Activated CD4-positive, alpha-beta memory T cell treated with anti-CD3 and anti-CD28 coated beads, Interleukin-2, amount 10 ng/mL, durations not matched to agents 7 days and 5 days (primary cell): ENCODE measurements at regions not wholly inside any gene's neighbourhood (a gene's known extent, or its start where the extent isn't known, plus 50 kb on each side); places are given as distances from the start of the nearest gene placed in this dataset.
"Not testable (repeated sequence)": the region's sequence is repeated elsewhere in the genome, so short reads cannot be mapped to it uniquely, and the experiment has no call there.

Source experiments
- CTCF ChIA-PET: fragments of 350-600 bp; sonication (Branson Sonifier 250); formaldehyde crosslinking; loops from one replicate; lab custom pipeline; 2021; ENCODE audit warnings: antibody characterized with exemption, inconsistent platforms; lab: Charles Lee
- POLR2A ChIA-PET: fragments of 350-600 bp; sonication (Branson Sonifier 250); formaldehyde crosslinking; loops from one replicate; lab custom pipeline; 2021; ENCODE audit warnings: antibody characterized with exemption; lab: Charles Lee
- DNase-seq: peaks from one replicate; pipeline ENCODE4 v3.0.0-alpha.2; 2020
- H3K27ac Mint-ChIP-seq: one replicate; pipeline ENCODE4 v1.8.0; 2021; ENCODE audit warnings: mild to moderate bottlenecking, mixed read lengths
- H3K27me3 Mint-ChIP-seq: one replicate; pipeline ENCODE4 v1.8.0; 2021; ENCODE audit warnings: mixed read lengths
- H3K36me3 Mint-ChIP-seq: one replicate; pipeline ENCODE4 v1.8.0; 2021; ENCODE audit warnings: low read depth, mixed read lengths
- H3K4me1 Mint-ChIP-seq: one replicate; pipeline ENCODE4 v1.8.0; 2021; ENCODE audit warnings: mixed read lengths
- H3K4me3 Mint-ChIP-seq: one replicate; pipeline ENCODE4 v1.8.0; 2021; ENCODE audit warnings: mild to moderate bottlenecking, mixed read lengths
- H3K9me3 Mint-ChIP-seq: one replicate; pipeline ENCODE4 v1.8.0; 2021; ENCODE audit warnings: mixed read lengths

DNA sequence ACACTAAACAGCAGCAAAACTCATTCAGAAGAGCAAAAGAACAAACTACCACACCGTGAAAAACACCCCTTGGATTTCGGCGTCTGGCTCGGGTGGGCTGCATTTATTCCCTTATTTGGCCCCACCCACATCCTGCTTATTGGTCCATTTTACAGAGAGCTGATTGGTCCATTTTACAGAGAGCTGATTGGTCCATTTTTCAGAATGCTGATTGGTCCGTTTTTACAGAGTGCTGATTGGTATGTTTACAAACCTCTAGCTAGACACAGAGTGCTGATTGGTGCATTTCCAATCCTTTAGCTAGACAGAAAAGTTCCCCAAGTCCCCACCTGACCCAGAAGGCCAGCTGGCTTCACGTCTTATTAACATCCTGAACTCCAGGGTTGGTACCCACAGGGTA is 286.6 kb upstream of the ASIC2 start:
- H3K4me3 Mint-ChIP-seq, H3K4me1 Mint-ChIP-seq, H3K36me3 Mint-ChIP-seq, H3K27ac Mint-ChIP-seq, DNase-seq, POLR2A ChIA-PET, CTCF ChIA-PET, H3K9me3 Mint-ChIP-seq, H3K27me3 Mint-ChIP-seq: not testable (repeated sequence)

DNA sequence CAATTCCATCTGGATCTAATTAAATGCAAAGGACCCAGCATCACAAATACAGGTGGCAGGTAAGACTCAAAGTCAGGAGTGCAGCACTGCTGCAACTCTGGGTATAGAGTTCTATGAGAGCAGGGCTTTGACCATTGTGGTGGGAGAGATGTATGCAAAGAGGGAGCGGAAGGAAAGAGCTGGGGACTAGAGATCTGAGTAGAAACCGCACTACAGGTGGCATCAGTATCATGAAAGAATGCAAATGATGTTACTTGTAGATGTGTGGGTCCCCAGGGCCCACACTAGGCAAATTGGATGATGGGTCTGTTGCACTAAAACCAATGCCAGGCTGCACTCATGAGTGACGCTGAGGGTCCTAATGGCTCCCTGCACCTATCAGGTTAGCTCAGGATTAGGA is 287.1 kb upstream of the ASIC2 start:
- no peaks in the 10 kb centered on the region for H3K27me3 Mint-ChIP-seq
- ChIA-PET CTCF (no interaction called here), POLR2A (no interaction called here)
- no peak overlapping the region for H3K4me3 Mint-ChIP-seq
- H3K9me3 Mint-ChIP-seq: no peaks in the 10 kb centered on the region
- no peak for DNase-seq
- no peaks in the 10 kb centered on the region for H3K4me1 Mint-ChIP-seq
- no peak overlapping the region for H3K27ac Mint-ChIP-seq
- H3K36me3 Mint-ChIP-seq: no peaks in the 10 kb centered on the region

DNA sequence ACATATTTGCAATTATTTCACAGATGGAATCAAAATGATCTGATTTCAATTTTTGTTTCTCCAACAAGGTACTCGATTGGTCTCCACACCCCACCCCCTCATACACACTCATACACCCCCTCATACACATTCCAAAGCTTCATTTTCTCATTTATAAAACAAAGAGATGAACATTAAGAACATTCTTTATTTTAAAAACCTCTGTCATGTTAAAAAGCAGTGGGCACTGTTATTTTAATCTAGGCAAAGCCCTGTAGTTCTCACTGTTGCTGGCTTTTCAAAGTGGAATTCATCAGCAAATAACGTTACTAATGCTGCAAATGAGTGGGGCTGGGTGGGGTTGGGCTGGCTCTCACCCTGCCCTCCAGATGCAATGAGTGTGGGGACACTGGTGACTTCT is 289.6 kb upstream of the ASIC2 start:
- no peaks in the 10 kb centered on the region for H3K4me1 Mint-ChIP-seq
- CTCF ChIA-PET: no interaction called here
- no peaks in the 10 kb centered on the region for H3K9me3 Mint-ChIP-seq
- H3K36me3 Mint-ChIP-seq: no peaks in the 10 kb centered on the region
- DNase-seq: no peak
- POLR2A ChIA-PET: no interaction called here
- H3K4me3 Mint-ChIP-seq: no peak overlapping the region
- H3K27me3 Mint-ChIP-seq: peaks cover 4% of the 10 kb centered on the region
- no peak overlapping the region for H3K27ac Mint-ChIP-seq

DNA sequence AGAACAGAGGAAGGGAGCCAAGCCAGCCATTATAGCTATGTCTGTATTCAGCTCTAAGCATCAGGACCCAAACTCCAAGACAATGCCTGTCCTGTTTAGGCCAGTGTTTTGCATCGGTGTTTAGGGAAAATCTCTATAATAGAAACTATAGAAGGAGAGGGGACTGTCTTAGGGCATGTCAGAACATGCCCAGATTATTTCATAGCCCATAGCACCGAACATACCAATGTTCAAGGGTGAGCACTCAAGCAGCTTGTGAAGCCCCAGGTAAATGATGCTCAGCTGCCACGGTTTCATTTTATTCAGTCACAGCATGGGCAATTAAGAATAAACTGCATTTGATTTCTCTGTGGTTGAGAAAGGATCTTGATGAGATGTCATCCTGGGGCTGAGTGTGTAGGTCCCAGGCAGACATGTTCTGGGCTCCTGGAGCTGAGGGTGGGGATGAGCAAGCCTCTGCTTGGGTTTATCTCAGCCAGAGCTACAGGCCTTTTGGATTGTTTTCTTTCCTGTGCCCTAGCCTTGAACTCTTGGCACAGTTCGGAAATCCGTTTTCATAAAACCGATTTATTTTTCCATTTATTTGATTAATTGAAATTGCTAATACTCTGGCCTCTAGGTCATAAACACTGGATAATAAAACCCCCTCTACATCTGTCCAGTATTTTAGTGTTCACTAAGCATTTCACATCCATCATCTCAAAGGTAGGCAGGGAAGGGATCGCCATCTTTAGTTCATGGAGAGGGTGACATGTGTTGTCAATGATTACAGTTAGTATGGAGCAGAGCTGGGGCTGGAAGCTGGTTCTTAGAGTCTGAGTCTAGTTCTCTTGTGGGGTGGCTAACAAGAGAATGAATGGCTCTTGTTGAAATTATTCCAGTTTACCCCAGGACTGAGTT is 290.7 kb upstream of the ASIC2 start:
- ChIA-PET CTCF (no interaction called here), POLR2A (no interaction called here)
- Mint-ChIP-seq H3K9me3 (no peaks in the 10 kb centered on the region), H3K27ac (no peak overlapping the region), H3K36me3 (no peaks in the 10 kb centered on the region), H3K4me1 (no peaks in the 10 kb centered on the region), H3K4me3 (no peak overlapping the region), H3K27me3 (peaks cover 9% of the 10 kb centered on the region)
- DNase-seq: no peak

DNA sequence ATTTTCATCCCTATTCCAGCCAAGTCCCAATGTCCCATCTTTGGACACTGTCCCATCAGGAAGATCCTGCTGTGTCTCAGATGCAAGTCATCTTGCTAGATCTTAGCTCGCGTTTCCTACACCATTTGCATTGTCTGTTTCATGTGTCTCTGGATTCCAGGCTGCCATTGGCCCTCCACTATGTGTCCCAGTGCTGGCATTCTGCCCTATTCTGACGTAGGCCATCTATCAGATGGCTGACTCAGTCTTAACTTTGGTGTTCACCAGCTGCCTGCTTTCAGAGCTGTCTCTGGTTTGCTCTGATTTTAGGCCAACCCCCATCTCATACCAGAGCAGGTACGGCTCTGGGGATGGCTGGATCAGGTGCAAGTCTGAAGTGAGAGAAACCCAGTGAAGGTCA is 300.9 kb upstream of the ASIC2 start:
- ChIA-PET CTCF (no interaction called here), POLR2A (no interaction called here)
- H3K27me3 Mint-ChIP-seq: peaks cover 4% of the 10 kb centered on the region
- no peak overlapping the region for H3K4me3 Mint-ChIP-seq
- H3K4me1 Mint-ChIP-seq: no peaks in the 10 kb centered on the region
- no peaks in the 10 kb centered on the region for H3K36me3 Mint-ChIP-seq
- H3K9me3 Mint-ChIP-seq: no peaks in the 10 kb centered on the region
- DNase-seq: no peak
- no peak overlapping the region for H3K27ac Mint-ChIP-seq

DNA sequence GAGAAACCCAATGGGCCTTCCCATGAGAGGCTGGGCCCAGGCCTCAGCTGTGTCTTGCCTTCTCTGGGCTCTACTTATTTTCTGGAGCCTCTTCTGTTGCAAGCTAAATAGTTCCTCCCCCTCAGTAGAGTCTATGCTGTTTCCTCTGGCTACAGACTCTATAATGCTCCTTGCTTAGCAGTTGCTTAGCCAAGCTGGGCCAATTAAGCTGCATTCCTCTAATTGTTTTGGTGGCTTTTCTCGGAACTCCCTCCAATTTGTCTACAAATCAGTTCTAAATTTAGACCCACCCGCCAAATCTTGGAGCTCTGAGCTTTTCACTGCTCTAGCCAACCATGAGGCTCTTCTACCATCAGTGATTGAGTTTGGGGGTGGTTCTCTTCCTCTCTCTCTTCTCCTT is 302.7 kb upstream of the ASIC2 start:
- CTCF ChIA-PET: no interaction called here
- Mint-ChIP-seq H3K4me1 (no peaks in the 10 kb centered on the region), H3K4me3 (no peak overlapping the region), H3K27me3 (peaks cover 5% of the 10 kb centered on the region), H3K9me3 (no peaks in the 10 kb centered on the region), H3K27ac (no peak overlapping the region), H3K36me3 (no peaks in the 10 kb centered on the region)
- POLR2A ChIA-PET: no interaction called here
- DNase-seq: no peak

DNA sequence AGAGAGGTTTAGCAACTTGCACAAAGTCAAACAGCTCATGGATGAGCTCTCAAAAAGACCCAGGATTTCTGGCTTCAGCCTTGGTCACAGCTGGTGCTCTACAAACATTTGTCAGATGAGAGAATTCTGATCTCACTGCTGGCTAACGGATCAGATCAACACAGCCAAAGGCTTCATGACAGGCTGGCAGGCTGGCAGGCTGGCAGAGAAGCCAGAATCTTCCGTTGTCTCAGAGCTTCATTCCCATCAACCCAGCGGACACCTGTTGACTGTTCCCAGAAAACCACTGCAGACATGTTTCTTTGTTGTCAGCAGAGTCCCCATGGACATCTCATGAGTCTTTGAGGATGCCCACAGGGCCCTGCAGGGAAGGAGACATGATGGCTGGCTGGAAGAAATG is 303.8 kb upstream of the ASIC2 start:
- Mint-ChIP-seq H3K27me3 (peaks cover 5% of the 10 kb centered on the region), H3K4me1 (no peaks in the 10 kb centered on the region), H3K36me3 (no peaks in the 10 kb centered on the region), H3K9me3 (no peaks in the 10 kb centered on the region), H3K4me3 (no peak overlapping the region), H3K27ac (no peak overlapping the region)
- ChIA-PET CTCF (no interaction called here), POLR2A (no interaction called here)
- DNase-seq: no peak

DNA sequence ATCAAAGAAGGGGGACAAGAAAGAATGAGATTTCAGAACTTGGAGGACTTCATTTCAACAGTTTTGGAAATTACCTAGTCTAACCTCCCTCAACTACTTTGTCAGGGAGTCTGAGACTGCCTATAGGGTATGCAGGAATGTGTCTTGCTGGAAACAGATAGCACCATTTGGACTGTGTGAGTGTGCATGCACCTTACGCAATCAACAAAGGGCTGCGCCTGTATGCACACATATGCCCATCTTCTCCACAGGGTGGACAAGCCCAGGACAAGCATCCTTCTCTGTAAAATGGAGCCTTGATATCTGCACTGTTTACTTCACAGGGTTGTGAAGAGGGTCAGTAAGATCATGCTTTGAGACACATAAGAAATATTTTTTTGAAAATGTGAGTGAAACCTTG is 305.7 kb upstream of the ASIC2 start:
- H3K27me3 Mint-ChIP-seq: peaks cover 4% of the 10 kb centered on the region
- ChIA-PET POLR2A (no interaction called here), CTCF (no interaction called here)
- H3K4me1 Mint-ChIP-seq: no peaks in the 10 kb centered on the region
- H3K36me3 Mint-ChIP-seq: no peaks in the 10 kb centered on the region
- no peaks in the 10 kb centered on the region for H3K9me3 Mint-ChIP-seq
- DNase-seq: no peak
- H3K4me3 Mint-ChIP-seq: no peak overlapping the region
- H3K27ac Mint-ChIP-seq: no peak overlapping the region

DNA sequence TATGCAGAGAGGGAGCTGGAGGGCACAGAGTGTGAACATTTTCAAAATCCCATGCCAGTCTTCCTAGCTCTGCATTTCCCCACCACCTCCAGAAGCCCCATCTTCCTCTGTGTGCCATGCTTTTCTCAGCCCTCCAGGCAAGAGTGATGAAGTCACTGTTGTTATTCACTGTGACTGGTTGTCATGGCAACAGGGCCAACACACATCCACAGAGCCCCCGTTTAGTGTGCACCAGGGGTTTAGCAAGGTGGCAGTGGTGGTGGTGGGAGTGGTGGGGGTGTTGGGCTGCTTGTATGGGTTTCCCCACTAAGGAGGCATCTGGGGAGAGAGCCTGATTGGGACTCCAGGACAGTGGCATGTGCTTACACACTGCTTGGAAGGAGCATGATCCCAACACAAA is 309.9 kb upstream of the ASIC2 start:
- POLR2A ChIA-PET: no interaction called here
- Mint-ChIP-seq H3K4me3 (no peak overlapping the region), H3K27me3 (peaks cover 2% of the 10 kb centered on the region), H3K36me3 (no peaks in the 10 kb centered on the region), H3K9me3 (no peaks in the 10 kb centered on the region), H3K27ac (no peak overlapping the region), H3K4me1 (no peaks in the 10 kb centered on the region)
- DNase-seq: no peak
- CTCF ChIA-PET: no interaction called here

DNA sequence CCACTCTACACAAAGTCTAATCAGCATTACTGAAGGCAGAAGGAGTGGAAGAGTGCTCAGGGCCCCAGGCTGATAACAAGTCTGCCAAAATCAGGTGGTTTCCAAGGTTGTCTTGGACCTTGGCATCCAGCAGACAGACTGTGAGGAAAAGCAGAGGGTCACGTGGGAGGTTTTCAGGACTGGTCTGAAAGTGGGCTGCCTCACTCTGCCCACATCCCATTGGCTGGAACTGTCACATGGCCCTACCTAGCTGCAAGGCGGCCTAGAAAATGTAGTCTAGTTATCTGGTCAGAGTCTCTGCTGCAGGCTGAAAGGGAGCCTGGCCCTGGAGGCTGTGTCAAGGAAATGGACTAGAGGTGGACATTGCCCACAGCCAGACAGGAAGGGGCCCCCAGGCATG is 310.7 kb upstream of the ASIC2 start:
- H3K27me3 Mint-ChIP-seq: peaks cover 2% of the 10 kb centered on the region
- no peaks in the 10 kb centered on the region for H3K9me3 Mint-ChIP-seq
- no peaks in the 10 kb centered on the region for H3K36me3 Mint-ChIP-seq
- H3K4me3 Mint-ChIP-seq: no peak overlapping the region
- H3K4me1 Mint-ChIP-seq: no peaks in the 10 kb centered on the region
- ChIA-PET POLR2A (no interaction called here), CTCF (no interaction called here)
- DNase-seq: no peak
- H3K27ac Mint-ChIP-seq: no peak overlapping the region

DNA sequence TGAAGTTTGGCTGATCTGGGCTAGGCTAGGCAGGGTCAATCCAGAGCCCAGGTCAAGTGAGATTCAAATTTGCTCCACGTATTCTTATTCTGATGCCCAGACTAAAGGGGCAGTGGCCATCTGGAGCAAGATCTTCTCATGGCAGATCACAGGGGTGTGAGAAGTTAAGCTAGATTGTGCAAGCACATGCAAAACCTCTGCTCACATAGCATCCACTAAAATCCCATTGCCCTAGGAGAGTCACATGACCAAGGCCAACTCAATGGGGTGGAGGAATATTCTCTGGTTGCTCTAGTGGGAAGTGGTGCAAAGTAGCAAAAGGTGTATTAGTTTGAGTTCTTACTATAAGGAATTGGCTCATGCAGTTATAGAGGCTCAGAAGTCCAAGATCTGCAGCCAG is 318.4 kb upstream of the ASIC2 start:
- POLR2A ChIA-PET: no interaction called here
- Mint-ChIP-seq H3K36me3 (no peaks in the 10 kb centered on the region), H3K4me3 (no peak overlapping the region)

DNA sequence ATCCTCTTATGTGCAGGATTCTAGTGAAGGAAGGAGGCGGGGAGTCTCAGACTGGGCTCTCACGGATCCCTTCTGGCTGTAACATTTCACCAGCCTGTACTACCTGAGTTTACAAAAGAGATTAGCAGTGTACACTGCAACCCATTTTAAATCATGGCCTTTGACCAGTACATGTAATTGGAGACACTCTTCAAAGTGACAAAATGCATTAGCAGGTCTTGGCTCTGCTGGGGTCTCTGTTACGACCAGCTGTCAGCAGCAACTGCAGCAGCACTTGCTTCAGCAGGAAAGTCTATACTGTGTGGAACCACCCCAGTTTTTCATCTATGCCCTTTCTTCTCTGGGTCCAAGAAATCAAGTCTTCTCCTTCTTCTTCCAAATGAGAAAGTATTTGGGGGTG is 322.8 kb upstream of the ASIC2 start:
- H3K36me3 Mint-ChIP-seq: no peaks in the 10 kb centered on the region
- no peak overlapping the region for H3K4me3 Mint-ChIP-seq
- no peak overlapping the region for H3K27ac Mint-ChIP-seq
- CTCF ChIA-PET: no interaction called here
- H3K27me3 Mint-ChIP-seq: peaks cover 7% of the 10 kb centered on the region
- no peaks in the 10 kb centered on the region for H3K4me1 Mint-ChIP-seq
- no peaks in the 10 kb centered on the region for H3K9me3 Mint-ChIP-seq
- POLR2A ChIA-PET: no interaction called here
- DNase-seq: no peak

More for the DNA sequence above, 318.4 kb upstream of the ASIC2 start:
- no peaks in the 10 kb centered on the region for H3K9me3 Mint-ChIP-seq
- no peak for DNase-seq
- no peak overlapping the region for H3K27ac Mint-ChIP-seq
- peaks cover 3% of the 10 kb centered on the region for H3K27me3 Mint-ChIP-seq
- no peaks in the 10 kb centered on the region for H3K4me1 Mint-ChIP-seq
- CTCF ChIA-PET: no interaction called here

DNA sequence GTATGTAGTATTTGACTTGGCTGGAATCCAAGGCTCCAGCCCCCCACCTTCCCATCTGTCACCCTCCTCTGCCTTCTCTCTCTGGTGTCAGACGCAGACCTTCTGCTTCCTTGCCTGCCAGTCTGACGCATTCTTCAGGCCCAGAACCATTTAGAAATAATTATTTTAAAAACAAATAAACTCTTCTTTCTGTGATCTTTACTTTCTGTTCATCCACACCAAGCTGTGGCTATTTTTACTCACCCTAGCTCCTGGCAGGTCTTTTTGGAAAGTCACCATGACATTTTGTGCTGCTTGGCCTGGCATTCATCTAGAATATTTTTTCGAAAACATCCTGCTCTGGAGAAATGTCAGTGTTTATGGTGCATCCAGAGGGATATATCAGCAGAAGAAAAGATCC is 330.7 kb upstream of the ASIC2 start:
- CTCF ChIA-PET: no interaction called here
- H3K27me3 Mint-ChIP-seq: peaks cover 4% of the 10 kb centered on the region

More for the DNA sequence above, 330.7 kb upstream of the ASIC2 start:
- H3K9me3 Mint-ChIP-seq: no peaks in the 10 kb centered on the region
- H3K4me1 Mint-ChIP-seq: no peaks in the 10 kb centered on the region
- no peak overlapping the region for H3K4me3 Mint-ChIP-seq
- no peak overlapping the region for H3K27ac Mint-ChIP-seq
- H3K36me3 Mint-ChIP-seq: no peaks in the 10 kb centered on the region
- POLR2A ChIA-PET: no interaction called here
- no peak for DNase-seq
